ENCODE measurements at regions not wholly inside any gene's neighbourhood (a gene's known extent, or its start where the extent isn't known, plus 50 kb on each side); places are given as distances from the start of the nearest gene placed in this dataset.
A peak's percentile ranks its signal among the peaks of the same experiment; 100 is the strongest.

DNA sequence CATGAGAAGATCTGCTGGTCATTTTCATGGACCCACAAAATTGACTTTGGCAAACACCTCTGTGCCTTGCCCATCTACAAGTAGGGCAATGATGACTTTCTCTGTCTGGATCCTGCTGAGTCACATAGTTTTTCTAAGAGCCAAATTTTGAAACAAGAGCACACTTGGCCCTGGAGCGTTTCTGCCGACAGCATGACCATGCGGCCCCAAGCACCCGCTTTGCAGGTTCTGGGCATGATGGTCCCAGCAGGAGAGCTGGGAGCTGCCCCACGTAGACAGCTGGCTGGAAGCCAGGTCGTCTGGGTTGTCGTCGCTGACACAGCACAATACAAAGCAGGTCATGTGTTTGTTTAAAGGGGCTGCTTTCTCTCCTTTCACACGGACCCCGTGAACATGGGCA lies 159.8 kb downstream of the SYK start:
- DNase-seq (ENCODE audit: low read depth), result peak; percentile 7
- TF ChIP-seq, protein P1, sequence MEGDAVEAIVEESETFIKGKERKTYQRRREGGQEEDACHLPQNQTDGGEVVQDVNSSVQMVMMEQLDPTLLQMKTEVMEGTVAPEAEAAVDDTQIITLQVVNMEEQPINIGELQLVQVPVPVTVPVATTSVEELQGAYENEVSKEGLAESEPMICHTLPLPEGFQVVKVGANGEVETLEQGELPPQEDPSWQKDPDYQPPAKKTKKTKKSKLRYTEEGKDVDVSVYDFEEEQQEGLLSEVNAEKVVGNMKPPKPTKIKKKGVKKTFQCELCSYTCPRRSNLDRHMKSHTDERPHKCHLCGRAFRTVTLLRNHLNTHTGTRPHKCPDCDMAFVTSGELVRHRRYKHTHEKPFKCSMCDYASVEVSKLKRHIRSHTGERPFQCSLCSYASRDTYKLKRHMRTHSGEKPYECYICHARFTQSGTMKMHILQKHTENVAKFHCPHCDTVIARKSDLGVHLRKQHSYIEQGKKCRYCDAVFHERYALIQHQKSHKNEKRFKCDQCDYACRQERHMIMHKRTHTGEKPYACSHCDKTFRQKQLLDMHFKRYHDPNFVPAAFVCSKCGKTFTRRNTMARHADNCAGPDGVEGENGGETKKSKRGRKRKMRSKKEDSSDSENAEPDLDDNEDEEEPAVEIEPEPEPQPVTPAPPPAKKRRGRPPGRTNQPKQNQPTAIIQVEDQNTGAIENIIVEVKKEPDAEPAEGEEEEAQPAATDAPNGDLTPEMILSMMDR (IDR thresholded peaks at IDR 0.05; ENCODE audit: insufficient read depth, low read depth, low read length), result no peak
- no peak overlapping the region for H3K4me3 ChIP-seq (ENCODE audit: low read depth, low read length)

DNA sequence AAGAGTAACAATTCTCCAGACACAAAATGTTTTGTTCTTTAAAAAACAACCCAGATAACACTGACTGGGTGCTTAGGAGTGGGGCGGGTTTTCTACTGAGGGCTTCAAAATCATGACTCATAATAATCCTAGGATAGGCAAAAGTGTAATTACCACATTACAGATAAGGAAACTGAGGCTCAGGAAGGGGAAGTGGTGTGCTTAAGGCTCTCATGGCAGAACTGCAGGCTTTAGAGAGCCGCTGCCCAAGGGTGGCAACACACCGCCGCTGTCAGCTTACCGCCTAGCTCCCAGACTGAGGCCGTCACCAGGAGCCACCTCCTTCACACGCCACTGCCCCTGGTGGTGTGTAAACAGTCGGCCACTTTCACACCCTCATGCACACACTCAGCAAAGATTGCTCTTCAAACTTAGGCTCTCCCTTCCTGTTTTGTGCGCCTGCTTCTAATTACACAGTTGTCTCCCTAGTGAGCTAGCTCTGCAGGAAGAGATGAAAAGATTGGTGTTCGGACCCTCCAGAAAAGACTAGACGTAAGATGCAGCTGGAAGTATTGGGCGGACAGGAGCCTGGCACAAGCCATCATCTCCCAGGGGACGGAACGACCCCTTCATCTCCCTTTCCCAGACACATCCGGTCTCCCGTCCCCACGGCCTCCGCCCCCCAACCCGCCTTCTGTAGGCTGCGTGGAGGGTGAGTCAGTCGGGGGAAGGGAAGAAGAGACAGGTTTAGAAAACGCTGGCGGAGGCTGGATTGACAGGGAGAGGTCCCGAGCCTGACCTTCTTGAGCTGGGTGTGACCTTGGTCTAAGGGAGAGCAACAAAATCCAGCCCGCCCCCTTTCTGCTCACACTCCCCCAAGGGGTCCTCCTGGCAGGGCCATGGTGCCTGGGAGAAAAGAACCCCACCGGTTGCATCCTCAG lies 162.7 kb downstream of the SYK start:
- no peak overlapping the region for H3K4me3 ChIP-seq (ENCODE audit: low read depth, low read length)
- TF ChIP-seq, protein P1 (IDR thresholded peaks at IDR 0.05; ENCODE audit: insufficient read depth, low read depth, low read length), result peak; percentile 33
- DNase-seq (ENCODE audit: low read depth), result peak; percentile 33

DNA sequence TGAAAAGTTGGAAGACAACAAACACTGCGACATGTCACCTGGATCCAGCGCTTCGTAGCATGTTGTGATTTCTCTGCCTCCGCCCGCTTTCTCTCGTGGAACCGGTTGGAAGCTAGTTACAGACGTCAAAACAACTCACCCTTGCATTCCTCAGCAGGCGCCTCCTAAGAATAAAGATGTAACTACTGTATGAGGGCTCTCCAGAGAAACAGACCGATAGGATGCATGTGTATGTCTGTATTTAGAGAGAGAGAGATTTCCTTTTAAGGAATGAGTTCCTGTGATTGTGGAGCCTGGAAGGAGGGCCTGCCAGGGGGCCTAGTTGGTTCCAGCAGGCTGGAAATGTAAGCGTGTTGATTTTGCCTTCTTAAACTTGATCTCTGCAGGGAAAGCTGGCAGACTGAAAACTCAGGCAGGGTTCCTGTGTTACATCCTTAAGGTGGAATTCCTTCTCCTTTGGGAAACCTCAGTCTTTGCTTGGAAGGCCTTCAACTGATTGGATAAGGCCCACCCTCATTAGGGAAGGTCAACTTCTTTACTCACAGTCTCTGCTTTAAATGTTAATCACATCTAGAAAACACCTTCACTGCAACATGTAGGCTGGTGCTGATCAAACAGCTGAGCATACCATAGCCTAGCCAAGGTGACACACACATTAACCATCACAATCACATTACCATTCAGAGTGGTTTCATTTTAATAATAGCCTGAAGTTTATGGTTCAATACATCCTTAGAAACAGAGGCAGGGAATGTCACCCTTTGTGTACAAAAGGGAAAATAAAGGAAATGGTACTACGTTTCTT lies 163.8 kb downstream of the SYK start:
- no peak overlapping the region for H3K4me3 ChIP-seq (ENCODE audit: low read depth, low read length)
- TF ChIP-seq, protein P1 (IDR thresholded peaks at IDR 0.05; ENCODE audit: insufficient read depth, low read depth, low read length), result no peak
- peak; percentile 34 for DNase-seq (ENCODE audit: low read depth)

DNA sequence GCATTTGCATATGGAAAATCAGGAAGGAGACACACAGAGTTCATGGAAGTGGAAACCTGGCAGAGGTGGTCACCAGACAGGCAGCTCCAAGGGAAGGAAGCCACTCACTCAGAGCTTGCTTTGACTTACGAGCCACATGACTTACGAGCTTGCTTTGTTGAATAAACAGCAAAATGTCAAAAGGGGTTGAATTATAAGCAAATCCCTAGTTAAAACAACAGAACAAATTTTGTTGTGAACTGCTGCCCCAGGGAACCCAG lies 164.3 kb downstream of the SYK start:
- no peak overlapping the region for H3K4me3 ChIP-seq (ENCODE audit: low read depth, low read length)
- DNase-seq (ENCODE audit: low read depth), result no peak
- TF ChIP-seq, protein P1 (IDR thresholded peaks at IDR 0.05; ENCODE audit: insufficient read depth, low read depth, low read length), result no peak

DNA sequence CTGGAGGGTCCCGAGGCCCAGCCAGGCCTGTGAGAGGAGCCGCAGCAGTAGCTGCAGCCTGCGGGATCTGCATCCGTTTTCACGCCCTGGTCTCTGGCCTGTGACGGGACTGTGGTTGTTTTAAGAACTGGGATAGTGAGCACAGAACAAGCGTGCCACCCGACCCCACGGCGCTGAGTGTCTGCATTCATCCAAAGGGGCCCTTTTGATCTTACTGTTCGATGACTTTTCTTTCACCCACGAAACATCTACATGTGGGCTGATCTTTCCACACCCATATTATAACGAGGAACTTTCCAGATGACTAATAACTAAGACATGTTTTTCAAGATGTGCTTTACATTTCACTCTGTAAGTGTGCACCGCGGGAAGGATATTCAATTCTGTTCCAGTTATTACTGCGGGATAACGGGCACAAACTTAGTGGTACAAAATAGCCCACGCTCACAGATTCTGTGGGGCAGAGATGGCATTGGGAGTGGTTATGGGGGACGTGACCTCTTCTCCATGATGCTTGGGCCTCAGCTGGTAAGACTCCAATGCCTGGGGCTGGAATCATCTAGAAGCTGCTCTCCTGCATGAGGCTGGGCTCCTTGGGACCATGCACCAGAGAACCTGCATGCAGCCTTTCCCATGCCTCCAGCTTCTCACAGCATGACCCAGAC lies 165.0 kb downstream of the SYK start:
- TF ChIP-seq, protein P1 (IDR thresholded peaks at IDR 0.05; ENCODE audit: insufficient read depth, low read depth, low read length), result no peak
- DNase-seq (ENCODE audit: low read depth), result peak; percentile 20
- no peak overlapping the region for H3K4me3 ChIP-seq (ENCODE audit: low read depth, low read length)

DNA sequence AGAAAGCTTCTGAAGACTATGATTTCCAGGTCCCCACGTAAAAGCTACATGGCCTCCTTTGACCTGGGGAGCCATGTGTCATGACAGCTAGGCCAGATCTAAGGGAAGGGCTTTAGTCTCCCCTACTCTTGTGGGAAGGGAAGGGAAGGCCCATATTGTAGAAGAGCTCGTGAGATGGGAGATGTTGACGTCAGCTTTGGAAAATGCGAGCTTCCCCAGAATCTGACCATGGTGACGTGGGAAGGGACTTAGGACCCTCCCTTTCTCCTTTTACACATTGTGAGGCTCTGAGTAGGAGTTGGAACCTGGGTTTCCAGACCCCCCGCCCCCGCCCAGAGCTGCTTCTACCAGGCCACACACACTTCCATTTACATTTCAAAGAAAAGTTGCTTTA lies 165.5 kb downstream of the SYK start:
- TF ChIP-seq, protein P1 (IDR thresholded peaks at IDR 0.05; ENCODE audit: insufficient read depth, low read depth, low read length), result no peak
- no peak for DNase-seq (ENCODE audit: low read depth)
- no peak overlapping the region for H3K4me3 ChIP-seq (ENCODE audit: low read depth, low read length)

All from fibroblast of villous mesenchyme (primary cell).